ENCODE measurements at regions not wholly inside any gene's neighbourhood (a gene's known extent, or its start where the extent isn't known, plus 50 kb on each side); places are given as distances from the start of the nearest gene placed in this dataset.
A peak's percentile ranks its signal among the peaks of the same experiment; 100 is the strongest.

DNA sequence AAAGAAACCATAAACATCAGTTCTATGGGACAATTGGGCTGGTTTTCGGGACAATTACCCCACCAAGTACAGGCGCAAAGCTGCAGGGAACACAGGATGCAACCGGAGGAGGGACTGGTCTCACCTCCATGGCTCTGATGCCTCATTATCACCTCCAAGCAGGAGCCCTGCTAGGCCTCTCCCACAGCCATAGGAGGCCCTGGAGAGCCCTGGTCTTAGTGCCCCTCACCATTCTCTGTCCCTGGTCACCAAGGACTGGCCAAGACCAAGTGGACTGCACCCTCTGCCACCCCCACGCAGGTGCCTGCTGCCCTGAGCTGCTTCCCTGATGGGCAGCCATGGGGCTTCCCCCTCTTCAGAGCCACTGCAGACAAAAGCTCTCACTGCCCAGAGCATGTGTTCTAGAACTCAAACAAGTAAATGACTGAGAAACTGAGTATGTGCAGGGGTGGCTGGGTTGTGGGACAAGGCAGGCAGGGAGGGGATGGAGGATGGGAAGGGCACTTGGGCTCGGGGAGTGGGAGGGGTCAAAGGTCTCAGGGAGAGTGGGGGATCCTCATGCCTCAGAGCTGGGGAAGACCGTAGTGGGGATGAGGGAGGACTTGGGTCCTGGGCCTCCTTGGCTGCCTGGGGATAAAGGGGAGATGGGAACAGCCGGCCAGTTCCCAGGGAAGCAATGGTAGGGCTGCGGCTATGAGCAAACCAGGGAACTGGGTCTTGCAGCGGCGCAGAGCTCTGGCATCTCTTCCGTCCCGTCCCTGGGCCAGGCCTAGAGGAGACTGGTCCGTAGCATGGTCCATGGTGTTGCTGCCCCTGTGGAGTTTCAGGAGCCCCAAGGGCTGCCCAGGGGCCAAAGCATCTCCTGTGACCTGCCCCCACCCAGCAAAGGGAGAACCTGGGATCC, 435.1 kb downstream of the PREX1 start:
- no peak overlapping the region for H3K4me3 ChIP-seq (ENCODE audit: low read depth, low read length)
- no peak overlapping the region for H3K27ac ChIP-seq (ENCODE audit: low read depth, low read length)
- no peaks in the 10 kb centered on the region for H3K27me3 ChIP-seq (ENCODE audit: control insufficient read depth, insufficient read depth, low read length)
- no peak overlapping the region for H3K9ac ChIP-seq (ENCODE audit: low read length)
- peaks cover 16% of the 10 kb centered on the region for H3K9me3 ChIP-seq (ENCODE audit: control insufficient read depth, insufficient read depth, low read depth, low read length)
- no peaks in the 10 kb centered on the region for H3K36me3 ChIP-seq (ENCODE audit: control insufficient read depth, insufficient read depth, low read length)
- no peaks in the 10 kb centered on the region for H3K4me1 ChIP-seq (ENCODE audit: control insufficient read depth, insufficient read depth, low read length)

DNA sequence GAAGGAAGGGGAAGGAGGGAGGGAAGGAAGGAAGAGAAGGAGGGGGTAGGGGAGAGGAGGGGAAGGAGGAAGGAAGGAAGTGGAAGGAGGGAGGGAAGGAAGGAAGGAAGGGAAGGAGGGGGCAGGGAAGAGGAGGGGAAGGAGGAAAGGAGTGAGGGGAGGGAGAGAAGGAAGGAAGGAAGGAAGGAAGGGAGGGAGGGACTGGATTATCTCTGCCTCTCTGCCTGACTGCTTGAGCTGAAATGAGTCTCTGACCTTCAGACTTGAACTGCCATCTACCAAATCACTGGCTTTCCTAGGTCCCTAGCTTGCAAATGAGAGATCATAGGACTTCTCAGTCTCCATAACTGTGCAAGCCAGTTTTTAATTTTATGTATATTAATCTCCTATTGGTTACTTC, 436.8 kb downstream of the PREX1 start:
- H3K27me3 ChIP-seq (ENCODE audit: control insufficient read depth, insufficient read depth, low read length) = no peaks in the 10 kb centered on the region
- H3K4me1 ChIP-seq (ENCODE audit: control insufficient read depth, insufficient read depth, low read length) = no peaks in the 10 kb centered on the region
- H3K4me3 ChIP-seq (ENCODE audit: low read depth, low read length) = no peak overlapping the region
- no peak overlapping the region for H3K27ac ChIP-seq (ENCODE audit: low read depth, low read length)
- no peaks in the 10 kb centered on the region for H3K36me3 ChIP-seq (ENCODE audit: control insufficient read depth, insufficient read depth, low read length)
- peaks cover 16% of the 10 kb centered on the region for H3K9me3 ChIP-seq (ENCODE audit: control insufficient read depth, insufficient read depth, low read depth, low read length)
- H3K9ac ChIP-seq (ENCODE audit: low read length) = no peak overlapping the region

DNA sequence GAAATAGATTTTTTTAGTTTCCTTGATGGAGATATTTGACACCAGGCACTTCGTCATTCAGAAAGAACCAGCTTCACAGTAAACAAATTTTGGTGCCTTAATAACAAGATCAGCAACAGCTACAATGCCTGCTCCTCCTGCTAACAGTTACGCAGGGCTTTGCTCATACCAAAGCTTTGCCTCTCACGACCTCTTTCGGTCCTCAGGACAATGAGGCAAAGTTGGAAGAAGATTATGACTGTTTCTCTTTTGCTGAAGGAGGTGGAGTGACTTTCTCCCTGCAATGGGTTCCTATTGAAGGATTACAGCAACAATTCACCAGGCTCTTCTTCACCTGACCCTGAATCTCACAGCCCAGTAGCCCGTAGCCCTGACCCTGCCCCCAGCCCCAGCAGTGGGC, 440.1 kb downstream of the PREX1 start:
- Histone ChIP-seq H3K9ac (ENCODE audit: low read length) (no peak overlapping the region), H3K4me3 (ENCODE audit: low read depth, low read length) (no peak overlapping the region), H3K27ac (ENCODE audit: low read depth, low read length) (no peak overlapping the region), H3K4me1 (ENCODE audit: control insufficient read depth, insufficient read depth, low read length) (peaks cover 14% of the 10 kb centered on the region; the same call in 1 of the 2 replicates), H3K27me3 (ENCODE audit: control insufficient read depth, insufficient read depth, low read length) (no peaks in the 10 kb centered on the region), H3K9me3 (ENCODE audit: control insufficient read depth, insufficient read depth, low read depth, low read length) (peaks cover 14% of the 10 kb centered on the region), H3K36me3 (ENCODE audit: control insufficient read depth, insufficient read depth, low read length) (no peaks in the 10 kb centered on the region)

DNA sequence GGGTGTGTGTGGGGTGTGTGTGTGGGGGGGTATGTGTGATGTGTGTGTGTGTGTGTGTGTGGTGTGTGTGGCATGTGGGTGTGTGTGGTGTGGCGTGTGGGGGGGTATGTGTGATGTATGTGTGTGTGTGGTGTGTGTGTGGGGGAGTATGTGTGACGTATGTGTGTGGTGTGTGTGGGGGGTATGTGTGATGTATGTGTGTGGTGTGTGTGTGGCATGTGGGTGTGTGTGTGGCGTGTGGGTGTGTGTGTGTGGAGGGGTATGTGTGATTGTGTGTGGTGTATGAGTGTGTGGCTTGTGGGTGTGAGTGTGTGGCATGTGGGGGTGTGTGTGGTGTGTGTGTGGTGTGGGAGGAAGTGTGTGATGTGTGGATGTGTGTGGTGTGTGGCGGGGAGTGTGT, 442.3 kb downstream of the PREX1 start:
- H3K4me1 ChIP-seq (ENCODE audit: control insufficient read depth, insufficient read depth, low read length) = peaks cover 21% of the 10 kb centered on the region
- no peaks in the 10 kb centered on the region for H3K36me3 ChIP-seq (ENCODE audit: control insufficient read depth, insufficient read depth, low read length)
- no peak overlapping the region for H3K9ac ChIP-seq (ENCODE audit: low read length)
- H3K27me3 ChIP-seq (ENCODE audit: control insufficient read depth, insufficient read depth, low read length) = no peaks in the 10 kb centered on the region
- no peak overlapping the region for H3K4me3 ChIP-seq (ENCODE audit: low read depth, low read length)
- no peak overlapping the region for H3K27ac ChIP-seq (ENCODE audit: low read depth, low read length)
- no peaks in the 10 kb centered on the region for H3K9me3 ChIP-seq (ENCODE audit: control insufficient read depth, insufficient read depth, low read depth, low read length)

DNA sequence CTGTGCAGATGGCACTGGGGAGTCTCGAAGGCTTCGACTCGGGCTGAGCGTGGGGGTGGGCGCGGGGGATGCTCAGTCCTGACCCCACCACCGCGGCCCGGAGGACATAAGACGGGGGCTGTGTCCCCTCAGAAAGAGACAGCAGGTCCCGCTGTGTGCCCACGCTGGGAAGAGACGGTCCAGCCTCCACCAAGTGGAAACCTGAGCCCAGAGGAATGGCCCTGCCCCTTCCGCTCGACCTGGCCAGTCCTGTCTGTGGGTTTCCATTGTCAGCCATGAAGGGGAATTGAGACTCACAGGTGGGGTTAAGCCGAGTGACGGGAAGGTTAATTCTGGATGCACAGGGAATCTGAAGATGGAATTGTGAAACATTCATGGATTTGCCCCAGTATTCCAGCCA, 442.7 kb downstream of the PREX1 start:
- no peak overlapping the region for H3K4me3 ChIP-seq (ENCODE audit: low read depth, low read length)
- H3K9ac ChIP-seq (ENCODE audit: low read length) = no peak overlapping the region
- H3K27me3 ChIP-seq (ENCODE audit: control insufficient read depth, insufficient read depth, low read length) = no peaks in the 10 kb centered on the region

DNA sequence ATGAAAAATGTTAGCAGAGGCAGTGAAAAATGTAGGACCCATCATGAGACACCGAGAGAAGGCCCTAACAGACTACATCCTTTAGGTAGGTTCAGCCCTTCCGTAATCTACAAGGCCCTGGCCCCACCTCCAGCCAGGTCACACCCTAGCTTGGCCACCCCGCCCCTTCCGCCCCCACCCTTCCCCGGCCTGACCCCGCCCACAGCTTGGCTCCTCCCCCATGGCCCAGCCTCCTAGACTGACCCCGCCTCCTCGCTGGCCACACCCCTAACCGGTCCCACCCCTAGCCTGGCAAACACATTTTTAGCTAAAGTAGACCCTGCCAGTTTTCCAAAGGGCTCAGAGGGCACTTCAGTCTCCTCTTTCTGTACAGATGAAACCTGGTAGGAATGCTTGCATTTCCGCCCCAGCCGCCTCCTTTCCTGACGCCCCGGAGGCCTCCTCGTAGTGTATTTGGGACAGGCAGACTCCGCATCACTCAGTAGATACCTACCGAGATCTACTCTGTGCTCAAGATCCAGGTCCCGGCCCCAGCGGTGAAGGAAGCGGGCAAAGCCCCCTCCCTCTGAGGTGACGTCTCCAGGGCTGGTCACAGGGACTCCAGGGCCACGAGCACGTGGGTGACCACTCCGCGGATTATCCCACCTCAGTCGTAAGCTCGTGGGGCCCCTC, 443.5 kb downstream of the PREX1 start:
- Histone ChIP-seq H3K36me3 (ENCODE audit: control insufficient read depth, insufficient read depth, low read length) (no peaks in the 10 kb centered on the region), H3K27me3 (ENCODE audit: control insufficient read depth, insufficient read depth, low read length) (no peaks in the 10 kb centered on the region), H3K4me3 (ENCODE audit: low read depth, low read length) (peak overlapping the region; percentile 41), H3K9ac (ENCODE audit: low read length) (no peak overlapping the region), H3K4me1 (ENCODE audit: control insufficient read depth, insufficient read depth, low read length) (peaks cover 21% of the 10 kb centered on the region), H3K27ac (ENCODE audit: low read depth, low read length) (no peak overlapping the region), H3K9me3 (ENCODE audit: control insufficient read depth, insufficient read depth, low read depth, low read length) (no peaks in the 10 kb centered on the region)

More for the DNA sequence above, 442.7 kb downstream of the PREX1 start:
- H3K4me1 ChIP-seq (ENCODE audit: control insufficient read depth, insufficient read depth, low read length) = peaks cover 21% of the 10 kb centered on the region
- no peaks in the 10 kb centered on the region for H3K9me3 ChIP-seq (ENCODE audit: control insufficient read depth, insufficient read depth, low read depth, low read length)
- no peak overlapping the region for H3K27ac ChIP-seq (ENCODE audit: low read depth, low read length)
- no peaks in the 10 kb centered on the region for H3K36me3 ChIP-seq (ENCODE audit: control insufficient read depth, insufficient read depth, low read length)

DNA sequence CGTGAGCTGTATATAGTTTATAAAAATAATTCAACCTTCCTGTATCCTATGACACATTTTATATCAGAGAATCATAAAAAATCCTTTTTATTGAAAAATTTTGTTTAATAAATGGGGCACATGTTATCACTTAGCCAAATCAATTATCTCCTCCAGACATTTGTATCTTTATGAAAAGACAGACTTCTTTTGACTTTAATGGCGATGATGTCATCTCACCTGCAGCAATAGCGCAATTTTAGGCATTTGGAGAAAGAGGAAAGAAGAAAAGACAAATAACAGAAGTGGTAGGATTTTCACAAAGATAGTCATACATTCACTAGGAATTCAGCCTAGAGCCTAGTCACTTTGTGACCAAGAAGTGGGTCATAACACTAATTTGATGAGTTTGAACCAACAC, 444.5 kb downstream of the PREX1 start:
- Histone ChIP-seq H3K27ac (ENCODE audit: low read depth, low read length) (no peak overlapping the region), H3K36me3 (ENCODE audit: control insufficient read depth, insufficient read depth, low read length) (no peaks in the 10 kb centered on the region), H3K9ac (ENCODE audit: low read length) (no peak overlapping the region), H3K9me3 (ENCODE audit: control insufficient read depth, insufficient read depth, low read depth, low read length) (no peaks in the 10 kb centered on the region), H3K4me1 (ENCODE audit: control insufficient read depth, insufficient read depth, low read length) (peaks cover 21% of the 10 kb centered on the region), H3K4me3 (ENCODE audit: low read depth, low read length) (no peak overlapping the region), H3K27me3 (ENCODE audit: control insufficient read depth, insufficient read depth, low read length) (no peaks in the 10 kb centered on the region)

DNA sequence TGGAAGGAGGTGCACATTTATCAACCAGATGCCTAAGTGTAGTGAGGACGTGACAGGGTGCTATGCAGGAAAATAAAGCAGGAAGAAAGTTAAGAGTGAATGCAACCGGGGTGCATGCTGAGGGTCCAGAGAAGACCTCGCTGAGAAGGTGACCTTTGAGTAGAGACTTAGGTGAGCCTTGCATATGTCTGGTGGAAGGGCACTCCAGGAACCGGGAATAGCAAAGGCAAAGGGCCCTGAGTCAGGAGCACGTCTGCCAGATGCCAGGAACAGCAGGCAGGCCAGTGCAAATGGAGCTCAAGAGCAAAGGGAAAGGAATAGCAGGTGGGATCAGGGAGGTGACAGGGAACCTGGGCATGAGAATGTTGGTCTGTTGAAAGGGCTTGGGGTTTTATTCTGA, 445.5 kb downstream of the PREX1 start:
- no peak overlapping the region for H3K27ac ChIP-seq (ENCODE audit: low read depth, low read length)
- no peak overlapping the region for H3K4me3 ChIP-seq (ENCODE audit: low read depth, low read length)
- no peak overlapping the region for H3K9ac ChIP-seq (ENCODE audit: low read length)
- H3K9me3 ChIP-seq (ENCODE audit: control insufficient read depth, insufficient read depth, low read depth, low read length) = no peaks in the 10 kb centered on the region
- H3K4me1 ChIP-seq (ENCODE audit: control insufficient read depth, insufficient read depth, low read length) = peaks cover 21% of the 10 kb centered on the region
- H3K36me3 ChIP-seq (ENCODE audit: control insufficient read depth, insufficient read depth, low read length) = no peaks in the 10 kb centered on the region
- H3K27me3 ChIP-seq (ENCODE audit: control insufficient read depth, insufficient read depth, low read length) = no peaks in the 10 kb centered on the region

DNA sequence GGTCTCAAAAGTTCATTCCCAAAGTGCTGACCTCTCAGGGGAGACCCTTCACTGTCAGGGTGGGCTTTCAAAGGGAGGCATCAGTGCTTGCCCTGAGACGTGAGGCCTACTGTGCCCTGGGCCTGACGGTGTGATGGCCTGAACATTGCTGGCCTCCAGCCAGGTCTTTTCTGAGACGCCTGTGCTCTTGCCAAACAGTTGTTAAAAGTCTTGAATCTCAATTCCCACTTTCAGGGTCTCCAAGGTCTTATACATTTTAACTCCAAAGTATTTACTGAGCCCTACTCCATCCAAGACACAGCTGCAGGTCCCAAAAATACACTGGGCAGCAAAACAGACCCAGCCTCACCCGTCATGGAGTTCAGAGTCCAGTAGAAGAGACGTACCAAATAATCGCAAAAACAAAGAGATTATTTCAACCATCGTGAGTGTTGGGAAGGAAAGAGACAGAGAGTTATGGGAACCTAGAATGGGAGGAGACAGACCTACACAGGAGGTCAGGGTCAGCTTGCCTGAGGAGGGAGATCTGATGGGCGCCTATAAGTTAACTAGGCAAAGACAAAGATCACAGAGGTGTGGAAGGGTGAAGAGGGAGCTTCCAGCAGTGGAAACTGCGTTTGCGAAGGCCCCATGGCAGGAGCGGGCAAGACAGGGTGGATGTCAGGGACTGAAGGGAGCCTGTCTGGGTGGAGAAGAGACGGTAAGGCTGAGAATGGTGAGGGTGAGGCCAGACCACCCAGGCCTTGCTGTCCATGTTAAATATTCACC, 446.3 kb downstream of the PREX1 start:
- no peak overlapping the region for H3K9ac ChIP-seq (ENCODE audit: low read length)
- no peaks in the 10 kb centered on the region for H3K36me3 ChIP-seq (ENCODE audit: control insufficient read depth, insufficient read depth, low read length)
- peaks cover 27% of the 10 kb centered on the region for H3K4me1 ChIP-seq (ENCODE audit: control insufficient read depth, insufficient read depth, low read length)
- no peak overlapping the region for H3K4me3 ChIP-seq (ENCODE audit: low read depth, low read length)
- H3K27ac ChIP-seq (ENCODE audit: low read depth, low read length) = no peak overlapping the region
- H3K27me3 ChIP-seq (ENCODE audit: control insufficient read depth, insufficient read depth, low read length) = no peaks in the 10 kb centered on the region
- no peaks in the 10 kb centered on the region for H3K9me3 ChIP-seq (ENCODE audit: control insufficient read depth, insufficient read depth, low read depth, low read length)

DNA sequence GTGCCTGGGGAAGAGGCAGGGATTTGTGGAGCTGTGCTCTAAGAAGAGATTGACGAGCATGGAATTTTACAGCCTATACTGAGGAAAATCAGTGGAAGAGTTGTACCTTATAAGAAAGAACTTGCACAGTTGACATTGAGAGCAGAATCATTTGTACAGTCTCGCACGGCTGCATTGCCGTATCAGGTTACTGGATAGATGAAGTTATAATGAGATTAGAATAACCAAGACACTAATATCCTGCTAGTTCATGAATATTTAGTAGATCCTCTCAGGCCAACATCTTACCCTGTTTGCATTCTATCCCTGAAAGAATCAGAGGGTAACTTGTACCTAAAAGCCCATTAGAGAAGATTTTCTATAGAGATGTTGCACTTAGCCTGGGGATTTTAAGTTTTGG, 447.1 kb downstream of the PREX1 start:
- Histone ChIP-seq H3K4me1 (ENCODE audit: control insufficient read depth, insufficient read depth, low read length) (peaks cover 31% of the 10 kb centered on the region), H3K36me3 (ENCODE audit: control insufficient read depth, insufficient read depth, low read length) (no peaks in the 10 kb centered on the region), H3K9ac (ENCODE audit: low read length) (no peak overlapping the region), H3K27ac (ENCODE audit: low read depth, low read length) (no peak overlapping the region), H3K4me3 (ENCODE audit: low read depth, low read length) (no peak overlapping the region), H3K27me3 (ENCODE audit: control insufficient read depth, insufficient read depth, low read length) (no peaks in the 10 kb centered on the region), H3K9me3 (ENCODE audit: control insufficient read depth, insufficient read depth, low read depth, low read length) (no peaks in the 10 kb centered on the region)
